Left kidney (tissue), 1 donor: ENCODE measurements at regions not wholly inside any gene's neighbourhood (a gene's known extent, or its start where the extent isn't known, plus 50 kb on each side); places are given as distances from the start of the nearest gene placed in this dataset.
"Not testable (repeated sequence)": the region's sequence is repeated elsewhere in the genome, so short reads cannot be mapped to it uniquely, and the experiment has no call there.

ENCODE experiments used
- DNase-seq: peaks from one replicate; pipeline ENCODE4 v3.0.0-alpha.2; 2013

- DNase-seq, result no peak
Observed at GRCh38 chr2:36235426-36235825, 120.2 kb upstream of the CRIM1 start.

- no peak for DNase-seq
Observed at GRCh38 chr2:36223259-36223658, 132.3 kb upstream of the CRIM1 start.

GRCh38 chr2:36222485-36222884, 133.1 kb upstream of the CRIM1 start:
- no peak for DNase-seq

GRCh38 chr2:36214691-36215090, 140.9 kb upstream of the CRIM1 start:
- no peak for DNase-seq

- no peak for DNase-seq
Observed at GRCh38 chr2:36203366-36203765, 152.2 kb upstream of the CRIM1 start.

- no peak for DNase-seq
Observed at GRCh38 chr2:36197181-36197971, 158.2 kb upstream of the CRIM1 start.

- DNase-seq, result no peak
Observed at GRCh38 chr2:36193680-36194079, 161.9 kb upstream of the CRIM1 start.

- no peak for DNase-seq
Observed at GRCh38 chr2:36192983-36193382, 162.6 kb upstream of the CRIM1 start.

- DNase-seq, result no peak
Observed at GRCh38 chr2:36190097-36190496, 165.5 kb upstream of the CRIM1 start.

- DNase-seq, result no peak
Observed at GRCh38 chr2:36185624-36186023, 170.0 kb upstream of the CRIM1 start.

- no peak for DNase-seq
Observed at GRCh38 chr2:36184848-36185247, 170.7 kb upstream of the CRIM1 start.

- DNase-seq, result not testable (repeated sequence)
Observed at GRCh38 chr2:36180789-36181482, 174.6 kb upstream of the CRIM1 start.

- not testable (repeated sequence) for DNase-seq
Observed at GRCh38 chr2:36180293-36180692, 175.3 kb upstream of the CRIM1 start.

GRCh38 chr2:36179668-36180269, 175.8 kb upstream of the CRIM1 start:
- not testable (repeated sequence) for DNase-seq

- no peak for DNase-seq
Observed at GRCh38 chr2:36178384-36178783, 177.2 kb upstream of the CRIM1 start.

- DNase-seq, result no peak
Observed at GRCh38 chr2:36177282-36177681, 178.3 kb upstream of the CRIM1 start.

GRCh38 chr2:36174920-36175319, 180.7 kb upstream of the CRIM1 start:
- DNase-seq, result no peak

- DNase-seq, result no peak
Observed at GRCh38 chr2:36173760-36174404, 181.7 kb upstream of the CRIM1 start.

GRCh38 chr2:36172824-36173223, 182.8 kb upstream of the CRIM1 start:
- DNase-seq, result no peak

- DNase-seq, result no peak
Observed at GRCh38 chr2:36170805-36171204, 184.8 kb upstream of the CRIM1 start.

GRCh38 chr2:36169843-36170242, 185.7 kb upstream of the CRIM1 start:
- DNase-seq, result peak; percentile 28

- no peak for DNase-seq
Observed at GRCh38 chr2:36168115-36168514, 187.5 kb upstream of the CRIM1 start.

- DNase-seq, result no peak
Observed at GRCh38 chr2:36165132-36165531, 190.4 kb upstream of the CRIM1 start.
